ENCODE measurements at regions not wholly inside any gene's neighbourhood (a gene's known extent, or its start where the extent isn't known, plus 50 kb on each side); places are given as distances from the start of the nearest gene placed in this dataset.

DNA sequence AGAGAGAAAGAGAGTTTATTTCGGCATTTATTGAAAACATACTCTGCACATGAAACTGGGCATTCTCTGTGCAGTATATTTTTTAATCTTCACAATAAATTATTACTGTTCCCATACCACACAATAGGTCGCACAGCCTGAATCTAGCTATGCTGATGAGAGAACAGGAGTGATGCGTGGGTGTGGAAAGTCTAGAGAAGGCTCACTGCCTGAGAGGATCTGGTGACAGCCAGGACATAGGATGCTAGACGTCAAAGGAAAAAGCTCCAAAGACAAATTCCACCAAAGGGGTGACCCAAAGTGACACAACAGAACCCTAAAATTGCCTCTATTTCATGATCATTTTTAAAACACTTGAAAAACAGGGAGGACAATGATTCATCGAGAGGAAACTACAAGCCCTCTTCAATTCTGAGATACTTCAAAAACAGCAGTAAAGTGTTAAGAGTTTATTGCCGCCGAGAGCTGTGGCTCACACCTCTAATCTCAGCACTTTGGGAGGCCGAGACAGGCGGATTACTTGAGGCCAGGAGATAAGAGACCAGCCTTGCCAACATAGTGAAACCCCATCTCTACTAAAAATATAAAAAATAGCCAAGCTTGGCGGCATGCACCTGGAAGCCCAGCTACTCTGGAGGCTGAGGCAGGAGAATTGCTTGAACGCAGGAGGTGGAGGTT is 189.6 kb upstream of the NBEA start:
- no peak for ATAC-seq
- TF ChIP-seq ZNF70 (CRISPR knock-in tag; IDR thresholded peaks at IDR 0.05) = no peak
- no peak for TF ChIP-seq TSHZ2 (CRISPR knock-in tag; IDR thresholded peaks at IDR 0.05)
- TF ChIP-seq ZNF8 (CRISPR knock-in tag; IDR thresholded peaks at IDR 0.05) = no peak
- no peak for TF ChIP-seq BACH2 (CRISPR knock-in tag; IDR thresholded peaks at IDR 0.05; ENCODE audit: borderline replicate concordance)
- TF ChIP-seq, protein P1, sequence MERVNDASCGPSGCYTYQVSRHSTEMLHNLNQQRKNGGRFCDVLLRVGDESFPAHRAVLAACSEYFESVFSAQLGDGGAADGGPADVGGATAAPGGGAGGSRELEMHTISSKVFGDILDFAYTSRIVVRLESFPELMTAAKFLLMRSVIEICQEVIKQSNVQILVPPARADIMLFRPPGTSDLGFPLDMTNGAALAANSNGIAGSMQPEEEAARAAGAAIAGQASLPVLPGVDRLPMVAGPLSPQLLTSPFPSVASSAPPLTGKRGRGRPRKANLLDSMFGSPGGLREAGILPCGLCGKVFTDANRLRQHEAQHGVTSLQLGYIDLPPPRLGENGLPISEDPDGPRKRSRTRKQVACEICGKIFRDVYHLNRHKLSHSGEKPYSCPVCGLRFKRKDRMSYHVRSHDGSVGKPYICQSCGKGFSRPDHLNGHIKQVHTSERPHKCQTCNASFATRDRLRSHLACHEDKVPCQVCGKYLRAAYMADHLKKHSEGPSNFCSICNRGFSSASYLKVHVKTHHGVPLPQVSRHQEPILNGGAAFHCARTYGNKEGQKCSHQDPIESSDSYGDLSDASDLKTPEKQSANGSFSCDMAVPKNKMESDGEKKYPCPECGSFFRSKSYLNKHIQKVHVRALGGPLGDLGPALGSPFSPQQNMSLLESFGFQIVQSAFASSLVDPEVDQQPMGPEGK (CRISPR knock-in tag; IDR thresholded peaks at IDR 0.05; ENCODE audit: borderline replicate concordance) = no peak
- no peak for TF ChIP-seq ARNTL (CRISPR knock-in tag; IDR thresholded peaks at IDR 0.05; ENCODE audit: borderline replicate concordance, low read depth)
- no peak for TF ChIP-seq OSR1 (CRISPR knock-in tag; IDR thresholded peaks at IDR 0.05)
- TF ChIP-seq GLIS3 (CRISPR knock-in tag; IDR thresholded peaks at IDR 0.05) = no peak
- TF ChIP-seq TOX (CRISPR knock-in tag; IDR thresholded peaks at IDR 0.05; ENCODE audit: borderline replicate concordance) = no peak
- TF ChIP-seq ISL1 (CRISPR knock-in tag; IDR thresholded peaks at IDR 0.05) = no peak
- no peak for TF ChIP-seq TCF4 (CRISPR knock-in tag; IDR thresholded peaks at IDR 0.05; ENCODE audit: borderline replicate concordance)
- TF ChIP-seq ZNF565 (CRISPR knock-in tag; conservative IDR thresholded peaks at IDR 0.05; ENCODE audit: low read depth) = no peak

- ATAC-seq = no peak
- TF ChIP-seq ARNTL (CRISPR knock-in tag; IDR thresholded peaks at IDR 0.05; ENCODE audit: borderline replicate concordance, low read depth) = no peak
- TF ChIP-seq GLIS3 (CRISPR knock-in tag; IDR thresholded peaks at IDR 0.05) = no peak
- no peak for TF ChIP-seq ZFP3 (CRISPR knock-in tag; IDR thresholded peaks at IDR 0.05)
- no peak for TF ChIP-seq SNAI2 (CRISPR knock-in tag; IDR thresholded peaks at IDR 0.05)
- no peak for TF ChIP-seq ZNF8 (CRISPR knock-in tag; IDR thresholded peaks at IDR 0.05)
- TF ChIP-seq ESRRG (CRISPR knock-in tag; IDR thresholded peaks at IDR 0.05) = no peak
- no peak for TF ChIP-seq TCF4 (CRISPR knock-in tag; IDR thresholded peaks at IDR 0.05; ENCODE audit: borderline replicate concordance)
- no peak for TF ChIP-seq PPARA (CRISPR knock-in tag; IDR thresholded peaks at IDR 0.05; ENCODE audit: borderline replicate concordance)
- TF ChIP-seq, protein P2, sequence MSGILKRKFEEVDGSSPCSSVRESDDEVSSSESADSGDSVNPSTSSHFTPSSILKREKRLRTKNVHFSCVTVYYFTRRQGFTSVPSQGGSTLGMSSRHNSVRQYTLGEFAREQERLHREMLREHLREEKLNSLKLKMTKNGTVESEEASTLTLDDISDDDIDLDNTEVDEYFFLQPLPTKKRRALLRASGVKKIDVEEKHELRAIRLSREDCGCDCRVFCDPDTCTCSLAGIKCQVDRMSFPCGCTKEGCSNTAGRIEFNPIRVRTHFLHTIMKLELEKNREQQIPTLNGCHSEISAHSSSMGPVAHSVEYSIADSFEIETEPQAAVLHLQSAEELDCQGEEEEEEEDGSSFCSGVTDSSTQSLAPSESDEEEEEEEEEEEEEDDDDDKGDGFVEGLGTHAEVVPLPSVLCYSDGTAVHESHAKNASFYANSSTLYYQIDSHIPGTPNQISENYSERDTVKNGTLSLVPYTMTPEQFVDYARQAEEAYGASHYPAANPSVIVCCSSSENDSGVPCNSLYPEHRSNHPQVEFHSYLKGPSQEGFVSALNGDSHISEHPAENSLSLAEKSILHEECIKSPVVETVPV (CRISPR knock-in tag; IDR thresholded peaks at IDR 0.05) = no peak
Measured at GRCh38 chr13:34756136-34756535, 185.9 kb upstream of the NBEA start.

- ATAC-seq = no peak
- TF ChIP-seq PPARA (CRISPR knock-in tag; IDR thresholded peaks at IDR 0.05; ENCODE audit: borderline replicate concordance) (no peak), RARB (CRISPR knock-in tag; IDR thresholded peaks at IDR 0.05) (no peak), OSR1 (CRISPR knock-in tag; IDR thresholded peaks at IDR 0.05) (no peak), GLIS3 (CRISPR knock-in tag; IDR thresholded peaks at IDR 0.05) (no peak), ZNF565 (CRISPR knock-in tag; conservative IDR thresholded peaks at IDR 0.05; ENCODE audit: low read depth) (no peak), ZC3H10 (CRISPR knock-in tag; IDR thresholded peaks at IDR 0.05) (no peak), ZFP3 (CRISPR knock-in tag; IDR thresholded peaks at IDR 0.05) (no peak), TOX (CRISPR knock-in tag; IDR thresholded peaks at IDR 0.05; ENCODE audit: borderline replicate concordance) (no peak), ZNF8 (CRISPR knock-in tag; IDR thresholded peaks at IDR 0.05) (no peak), ZNF70 (CRISPR knock-in tag; IDR thresholded peaks at IDR 0.05) (no peak), POU6F1 (CRISPR knock-in tag; IDR thresholded peaks at IDR 0.05; ENCODE audit: borderline replicate concordance, low read depth) (no peak), BACH2 (CRISPR knock-in tag; IDR thresholded peaks at IDR 0.05; ENCODE audit: borderline replicate concordance) (no peak), ISL1 (CRISPR knock-in tag; IDR thresholded peaks at IDR 0.05) (no peak), SNAI2 (CRISPR knock-in tag; IDR thresholded peaks at IDR 0.05) (no peak), CSDC2 (CRISPR knock-in tag; IDR thresholded peaks at IDR 0.05) (no peak)
- TF ChIP-seq, protein P3, sequence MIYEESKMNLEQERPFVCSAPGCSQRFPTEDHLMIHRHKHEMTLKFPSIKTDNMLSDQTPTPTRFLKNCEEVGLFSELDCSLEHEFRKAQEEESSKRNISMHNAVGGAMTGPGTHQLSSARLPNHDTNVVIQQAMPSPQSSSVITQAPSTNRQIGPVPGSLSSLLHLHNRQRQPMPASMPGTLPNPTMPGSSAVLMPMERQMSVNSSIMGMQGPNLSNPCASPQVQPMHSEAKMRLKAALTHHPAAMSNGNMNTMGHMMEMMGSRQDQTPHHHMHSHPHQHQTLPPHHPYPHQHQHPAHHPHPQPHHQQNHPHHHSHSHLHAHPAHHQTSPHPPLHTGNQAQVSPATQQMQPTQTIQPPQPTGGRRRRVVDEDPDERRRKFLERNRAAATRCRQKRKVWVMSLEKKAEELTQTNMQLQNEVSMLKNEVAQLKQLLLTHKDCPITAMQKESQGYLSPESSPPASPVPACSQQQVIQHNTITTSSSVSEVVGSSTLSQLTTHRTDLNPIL (CRISPR knock-in tag; IDR thresholded peaks at IDR 0.05; ENCODE audit: low read depth) = no peak
- TF ChIP-seq, protein P1 (CRISPR knock-in tag; IDR thresholded peaks at IDR 0.05; ENCODE audit: borderline replicate concordance) = no peak
- TF ChIP-seq, protein P2 (CRISPR knock-in tag; IDR thresholded peaks at IDR 0.05) = no peak
Measured at GRCh38 chr13:34756572-34756971, 185.5 kb upstream of the NBEA start.

Data from SK-N-SH treated with all-trans-retinoic acid at 6 μM for 48 hours (cell line).